ENCODE measurements at regions not wholly inside any gene's neighbourhood (a gene's known extent, or its start where the extent isn't known, plus 50 kb on each side); places are given as distances from the start of the nearest gene placed in this dataset.

GRCh38 chr3:733313-733712 is 359.5 kb upstream of the CNTN6 start:
- no peak for TF ChIP-seq POLR2A (IDR thresholded peaks at IDR 0.05)
- TF ChIP-seq CTCF (IDR thresholded peaks at IDR 0.05): no peak
